HL-60 (cell line): ENCODE measurements at regions not wholly inside any gene's neighbourhood (a gene's known extent, or its start where the extent isn't known, plus 50 kb on each side); places are given as distances from the start of the nearest gene placed in this dataset.

Source experiments
- GABPA ChIP-seq: IDR thresholded peaks from 2 replicates; pipeline ENCODE4 v1.6.1; 2012; ENCODE audit warnings: low read depth
- POLR2AphosphoS5 ChIP-seq: IDR thresholded peaks from 2 replicates; pipeline ENCODE4 v1.6.1; 2012; ENCODE audit warnings: low read depth
- TF ChIP-seq, protein P1 (sequence below): IDR thresholded peaks from one replicate; pipeline ENCODE4 v1.5.1; 2011; ENCODE audit warnings: low read length, control low read depth, inconsistent platforms; ENCODE audit not compliant: insufficient read depth

DNA sequence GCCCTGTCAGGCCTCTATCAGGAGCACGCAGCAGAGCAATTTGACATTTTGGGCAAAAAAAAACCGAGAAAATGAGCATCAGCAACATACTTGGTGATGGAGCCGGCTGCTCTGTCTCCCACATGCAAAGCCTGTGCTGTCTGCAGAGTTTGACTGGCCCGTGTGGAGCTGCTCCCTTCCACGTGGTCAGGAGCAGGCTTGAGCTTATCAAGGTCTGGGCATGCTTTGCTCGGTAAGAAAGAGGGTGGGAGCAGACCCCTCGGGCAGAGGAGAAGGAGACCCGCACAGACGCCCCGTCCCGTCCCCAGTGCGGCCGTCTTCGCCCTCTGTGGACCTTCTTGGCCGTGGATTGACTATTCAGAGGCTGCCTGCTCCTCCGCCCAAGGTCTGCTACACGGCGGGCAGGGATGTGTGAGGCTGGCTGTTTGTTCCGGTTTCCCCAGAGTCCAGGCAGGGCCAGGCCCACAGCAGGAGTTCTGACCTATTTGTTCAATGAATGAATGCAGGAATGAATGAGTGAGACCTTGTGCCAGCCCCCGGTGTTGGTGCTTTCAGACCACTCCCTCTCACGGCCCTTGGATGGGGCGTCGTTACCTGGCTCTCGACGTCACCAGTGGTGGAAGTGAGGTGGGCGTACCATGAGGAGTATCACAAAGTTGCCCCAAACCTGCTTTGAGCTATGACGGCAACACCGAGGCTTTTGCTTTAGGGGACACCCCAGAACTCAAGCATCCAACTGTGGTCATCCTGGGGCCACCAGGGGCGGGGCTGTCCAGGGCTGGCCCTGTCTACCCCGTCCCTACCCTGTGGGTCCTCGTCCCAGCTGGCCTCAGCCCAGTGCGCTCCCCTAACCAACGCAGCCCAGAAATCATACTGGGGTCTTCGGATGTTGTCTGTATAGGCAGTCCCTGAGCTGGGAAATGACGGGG, 54.7 kb upstream of the ADRA2C start:
- TF ChIP-seq, protein P1, sequence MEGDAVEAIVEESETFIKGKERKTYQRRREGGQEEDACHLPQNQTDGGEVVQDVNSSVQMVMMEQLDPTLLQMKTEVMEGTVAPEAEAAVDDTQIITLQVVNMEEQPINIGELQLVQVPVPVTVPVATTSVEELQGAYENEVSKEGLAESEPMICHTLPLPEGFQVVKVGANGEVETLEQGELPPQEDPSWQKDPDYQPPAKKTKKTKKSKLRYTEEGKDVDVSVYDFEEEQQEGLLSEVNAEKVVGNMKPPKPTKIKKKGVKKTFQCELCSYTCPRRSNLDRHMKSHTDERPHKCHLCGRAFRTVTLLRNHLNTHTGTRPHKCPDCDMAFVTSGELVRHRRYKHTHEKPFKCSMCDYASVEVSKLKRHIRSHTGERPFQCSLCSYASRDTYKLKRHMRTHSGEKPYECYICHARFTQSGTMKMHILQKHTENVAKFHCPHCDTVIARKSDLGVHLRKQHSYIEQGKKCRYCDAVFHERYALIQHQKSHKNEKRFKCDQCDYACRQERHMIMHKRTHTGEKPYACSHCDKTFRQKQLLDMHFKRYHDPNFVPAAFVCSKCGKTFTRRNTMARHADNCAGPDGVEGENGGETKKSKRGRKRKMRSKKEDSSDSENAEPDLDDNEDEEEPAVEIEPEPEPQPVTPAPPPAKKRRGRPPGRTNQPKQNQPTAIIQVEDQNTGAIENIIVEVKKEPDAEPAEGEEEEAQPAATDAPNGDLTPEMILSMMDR, result no peak
- TF ChIP-seq GABPA (no peak), POLR2AphosphoS5 (no peak)
